Upper lobe of left lung (tissue), 6 donors: ENCODE measurements at regions not wholly inside any gene's neighbourhood (a gene's known extent, or its start where the extent isn't known, plus 50 kb on each side); places are given as distances from the start of the nearest gene placed in this dataset.
A peak's percentile ranks its signal among the peaks of the same experiment; 100 is the strongest.

Source experiments
- ATAC-seq, 2 donors: fragments of 200-7000 bp; cut with Tn5 transposase; one replicate each; pipeline ENCODE4 v1.9.1; 2022; ENCODE audit warnings: mild to moderate bottlenecking in 2 of 2, moderate library complexity in 2 of 2; ENCODE audit not compliant: low FRiP score in 2 of 2
- DNase-seq, 2 donors: peaks; one replicate each; pipeline ENCODE4 v3.0.0-alpha.2; 2019 to 2020
- H3K27ac ChIP-seq, 4 donors: fragments of 200-600 bp; sonication (generic); one replicate each; pipeline ENCODE4 v1.5.1; 2016 to 2019
- H3K27me3 ChIP-seq, 4 donors: fragments of 200-600 bp; sonication (generic); one replicate each; pipeline ENCODE4 v1.5.1; 2017 to 2019
- H3K36me3 ChIP-seq, 4 donors: fragments of 200-600 bp; sonication (generic); one replicate each; pipeline ENCODE4 v1.5.1; 2016 to 2019
- H3K4me1 ChIP-seq, 4 donors: fragments of 200-600 bp; sonication (generic); one replicate each; pipeline ENCODE4 v1.5.1; 2018 to 2019
- H3K4me3 ChIP-seq, 4 donors: fragments of 200-600 bp; sonication (generic); one replicate each; pipeline ENCODE4 v1.5.1; 2017 to 2019; ENCODE audit warnings: mild to moderate bottlenecking in 2 of 4, moderate library complexity in 1 of 4
- H3K9me3 ChIP-seq, 4 donors: fragments of 200-600 bp; sonication (generic); one replicate each; pipeline ENCODE4 v1.5.1; 2018 to 2019
- EP300 ChIP-seq, 4 donors: sonication (generic); formaldehyde crosslinking; IDR thresholded peaks; one replicate each; pipeline ENCODE4 v1.5.1; 2017; ENCODE audit warnings: antibody characterized with exemption in 4 of 4, control low read depth in 2 of 4
- POLR2A ChIP-seq, 4 donors: fragments of 450-650 bp; IDR thresholded peaks; one replicate each; pipeline ENCODE4 v1.5.1; 2016 to 2017; ENCODE audit warnings: antibody characterized with exemption in 4 of 4, mild to moderate bottlenecking in 2 of 4
- POLR2AphosphoS5 ChIP-seq, 2 donors: sonication (generic); formaldehyde crosslinking; IDR thresholded peaks; one replicate each; pipeline ENCODE4 v1.5.1; 2017; ENCODE audit warnings: antibody characterized with exemption in 2 of 2
- WGBS, 2 donors: methylation state at CpG; one replicate each; pipeline ENCODE4 v1.1.5; 2017 to 2018; 5-methylcytosine and 5-hydroxymethylcytosine counted together
- TF ChIP-seq, protein P1 (sequence below), 6 experiments: fragments of 450-650 bp in 4 of 6; fragments of 200-600 bp in 2 of 6; sonication (generic) in 2 of 6; IDR thresholded peaks; one replicate each; pipeline ENCODE4 v1.5.1; 2016 to 2019; ENCODE audit warnings: antibody characterized with exemption in 6 of 6
- donor health status: DM: no; HTN: no; CAD: no; lungs with moderate emphysema.
- donor health status: DM: no; HTN: yes; CAD: no; lungs with severe emphysema.

DNA sequence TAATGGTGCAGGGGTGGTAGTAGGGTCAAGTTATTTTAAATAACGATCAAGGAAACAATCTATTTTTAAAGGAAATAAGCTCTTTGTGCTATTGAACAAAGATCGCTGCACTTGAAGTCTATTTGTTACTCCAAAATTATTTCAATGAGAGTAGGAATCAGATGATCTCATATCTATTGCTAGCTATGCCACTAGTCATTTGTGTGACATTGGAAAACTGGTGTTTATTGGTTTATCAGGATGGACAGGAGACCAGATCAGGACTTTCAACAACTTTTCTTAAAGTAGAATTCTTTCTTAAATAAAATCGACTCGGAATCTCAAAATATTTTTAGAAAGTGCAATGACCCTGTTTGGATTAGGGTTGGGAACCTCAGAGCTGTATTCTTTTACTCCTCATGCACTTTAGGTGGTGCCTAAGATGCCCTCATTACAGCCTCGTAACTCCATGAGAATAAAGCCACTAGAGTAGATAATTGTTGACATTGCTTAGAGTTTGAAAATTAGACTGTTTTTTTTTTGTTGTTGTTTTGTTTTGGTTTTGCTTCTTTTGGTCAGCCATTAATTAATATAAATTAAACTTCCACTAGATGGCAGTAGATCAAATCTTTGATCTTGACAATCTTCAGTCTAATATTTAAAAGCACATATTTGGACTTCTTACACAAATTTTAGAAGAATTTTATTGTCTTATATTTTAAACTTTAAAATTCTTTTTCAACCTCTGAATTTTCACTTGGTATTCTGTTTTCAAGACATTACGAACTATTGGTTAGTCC is 352.4 kb downstream of the USP25 start:
- no peak for ATAC-seq
- TF ChIP-seq POLR2A (IDR thresholded peaks at IDR 0.05), result no peak
- TF ChIP-seq, protein P1, sequence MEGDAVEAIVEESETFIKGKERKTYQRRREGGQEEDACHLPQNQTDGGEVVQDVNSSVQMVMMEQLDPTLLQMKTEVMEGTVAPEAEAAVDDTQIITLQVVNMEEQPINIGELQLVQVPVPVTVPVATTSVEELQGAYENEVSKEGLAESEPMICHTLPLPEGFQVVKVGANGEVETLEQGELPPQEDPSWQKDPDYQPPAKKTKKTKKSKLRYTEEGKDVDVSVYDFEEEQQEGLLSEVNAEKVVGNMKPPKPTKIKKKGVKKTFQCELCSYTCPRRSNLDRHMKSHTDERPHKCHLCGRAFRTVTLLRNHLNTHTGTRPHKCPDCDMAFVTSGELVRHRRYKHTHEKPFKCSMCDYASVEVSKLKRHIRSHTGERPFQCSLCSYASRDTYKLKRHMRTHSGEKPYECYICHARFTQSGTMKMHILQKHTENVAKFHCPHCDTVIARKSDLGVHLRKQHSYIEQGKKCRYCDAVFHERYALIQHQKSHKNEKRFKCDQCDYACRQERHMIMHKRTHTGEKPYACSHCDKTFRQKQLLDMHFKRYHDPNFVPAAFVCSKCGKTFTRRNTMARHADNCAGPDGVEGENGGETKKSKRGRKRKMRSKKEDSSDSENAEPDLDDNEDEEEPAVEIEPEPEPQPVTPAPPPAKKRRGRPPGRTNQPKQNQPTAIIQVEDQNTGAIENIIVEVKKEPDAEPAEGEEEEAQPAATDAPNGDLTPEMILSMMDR (IDR thresholded peaks at IDR 0.05), result peak in 4 of 6 experiments; percentile 13 to 19 (median 18)
- Histone ChIP-seq H3K4me3 (no peak overlapping the region), H3K9me3 (no peaks in the 10 kb centered on the region), H3K27ac (no peak overlapping the region), H3K27me3 (no peaks in the 10 kb centered on the region), H3K36me3 (no peaks in the 10 kb centered on the region), H3K4me1 (no peaks in the 10 kb centered on the region)
- WGBS, 2 donors, result 43 to 52% methylated on average over 6 of the region's 6 CpGs
- DNase-seq, result no peak

DNA sequence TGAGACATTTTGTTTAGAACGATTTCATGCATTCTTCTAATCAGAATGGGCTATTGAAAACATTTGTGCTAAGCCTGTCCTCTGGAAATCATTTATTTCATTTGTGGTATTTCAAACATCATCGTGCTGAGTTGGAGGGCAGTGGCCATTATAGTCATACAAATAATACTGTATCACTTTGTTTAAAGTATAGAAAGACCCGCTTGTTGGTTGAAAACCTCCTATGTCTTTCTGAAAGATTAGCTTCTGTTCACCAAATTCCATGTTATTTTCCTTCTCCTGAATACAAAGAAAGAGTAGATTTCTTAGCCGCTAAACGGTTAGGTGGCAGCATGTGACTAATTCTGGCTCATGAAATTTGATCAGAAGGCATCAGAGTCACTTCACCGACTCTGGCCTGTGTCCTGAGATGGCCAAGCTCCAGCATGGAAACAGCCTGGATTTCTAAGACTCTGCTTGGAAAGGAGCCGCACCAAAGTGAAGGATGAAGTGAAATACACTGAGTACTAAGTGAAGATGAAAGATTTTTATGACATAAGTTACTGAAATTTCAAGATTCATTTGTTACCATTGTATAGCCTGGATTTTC is 355.1 kb downstream of the USP25 start:
- H3K4me3 ChIP-seq, result no peak overlapping the region
- H3K4me1 ChIP-seq, result no peaks in the 10 kb centered on the region
- peak in 1 of 2 donors; percentile 83 for ATAC-seq
- 79% methylated on average over 7 of the region's 7 CpGs for WGBS, 2 donors
- no peak for TF ChIP-seq POLR2AphosphoS5 (IDR thresholded peaks at IDR 0.05)
- TF ChIP-seq EP300 (IDR thresholded peaks at IDR 0.05), result no peak
- TF ChIP-seq POLR2A (IDR thresholded peaks at IDR 0.05), result no peak
- TF ChIP-seq, protein P1 (IDR thresholded peaks at IDR 0.05), result no peak
- DNase-seq, result no peak
- H3K27me3 ChIP-seq, result no peaks in the 10 kb centered on the region
- H3K27ac ChIP-seq, result peak overlapping the region in 1 of 4 donors; percentile 6
- H3K36me3 ChIP-seq, result no peaks in the 10 kb centered on the region
- no peaks in the 10 kb centered on the region for H3K9me3 ChIP-seq

DNA sequence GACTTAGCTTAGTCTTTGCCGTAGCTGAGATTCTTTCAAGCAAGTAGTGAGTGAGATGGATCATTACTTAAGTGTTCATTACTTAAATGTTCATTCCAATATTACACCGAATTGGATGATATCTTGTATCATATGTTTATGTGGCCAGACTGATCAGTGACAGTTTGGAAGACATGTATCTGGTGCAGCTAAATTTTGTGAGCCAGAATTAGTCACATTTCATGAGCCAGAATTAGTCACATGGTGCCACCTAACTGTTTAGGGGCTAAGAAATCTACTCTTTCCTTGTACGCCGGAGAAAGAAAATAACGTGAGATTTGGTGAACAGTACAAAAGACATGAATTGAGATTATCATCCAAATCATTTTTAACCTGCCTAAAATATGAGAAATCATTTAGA is 355.6 kb downstream of the USP25 start:
- Histone ChIP-seq H3K4me1 (no peaks in the 10 kb centered on the region), H3K36me3 (no peaks in the 10 kb centered on the region), H3K9me3 (no peaks in the 10 kb centered on the region), H3K27ac (peak overlapping the region in 1 of 4 donors; percentile 6), H3K27me3 (no peaks in the 10 kb centered on the region), H3K4me3 (no peak overlapping the region)
- ATAC-seq, result peak in 1 of 2 donors; percentile 47
- DNase-seq, result no peak
- WGBS, 2 donors, result 89% methylated on average over 5 of the region's 5 CpGs
- TF ChIP-seq, protein P1 (IDR thresholded peaks at IDR 0.05), result no peak
- no peak for TF ChIP-seq POLR2A (IDR thresholded peaks at IDR 0.05)
- TF ChIP-seq EP300 (IDR thresholded peaks at IDR 0.05), result no peak
- no peak for TF ChIP-seq POLR2AphosphoS5 (IDR thresholded peaks at IDR 0.05)

DNA sequence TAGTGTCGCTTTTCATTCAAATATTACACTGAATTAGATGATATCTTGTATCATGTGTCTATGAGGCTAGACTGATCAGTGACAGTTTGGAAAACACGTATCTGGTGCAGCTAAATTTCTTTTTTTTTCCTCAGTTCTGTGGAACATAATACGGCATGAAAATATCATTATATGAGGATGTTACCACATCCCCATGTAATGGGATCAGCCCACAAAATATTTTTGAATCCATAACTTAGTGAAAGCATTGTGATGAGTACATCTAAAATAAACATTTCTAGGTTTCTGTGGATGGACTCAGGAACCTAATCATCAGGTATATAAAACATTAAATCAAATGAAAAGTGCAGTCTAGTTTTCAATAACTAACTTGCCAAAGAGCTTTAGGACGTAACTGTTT is 356.3 kb downstream of the USP25 start:
- H3K4me1 ChIP-seq, result no peaks in the 10 kb centered on the region
- no peaks in the 10 kb centered on the region for H3K9me3 ChIP-seq
- H3K36me3 ChIP-seq, result no peaks in the 10 kb centered on the region
- no peaks in the 10 kb centered on the region for H3K27me3 ChIP-seq
- TF ChIP-seq, protein P1 (IDR thresholded peaks at IDR 0.05), result no peak
- TF ChIP-seq POLR2A (IDR thresholded peaks at IDR 0.05), result no peak
- TF ChIP-seq EP300 (IDR thresholded peaks at IDR 0.05), result no peak
- no peak for TF ChIP-seq POLR2AphosphoS5 (IDR thresholded peaks at IDR 0.05)
- ATAC-seq (no peak), DNase-seq (no peak)
- H3K27ac ChIP-seq, result no peak overlapping the region
- no peak overlapping the region for H3K4me3 ChIP-seq
- 84% methylated on average over 4 of the region's 4 CpGs for WGBS, 2 donors

DNA sequence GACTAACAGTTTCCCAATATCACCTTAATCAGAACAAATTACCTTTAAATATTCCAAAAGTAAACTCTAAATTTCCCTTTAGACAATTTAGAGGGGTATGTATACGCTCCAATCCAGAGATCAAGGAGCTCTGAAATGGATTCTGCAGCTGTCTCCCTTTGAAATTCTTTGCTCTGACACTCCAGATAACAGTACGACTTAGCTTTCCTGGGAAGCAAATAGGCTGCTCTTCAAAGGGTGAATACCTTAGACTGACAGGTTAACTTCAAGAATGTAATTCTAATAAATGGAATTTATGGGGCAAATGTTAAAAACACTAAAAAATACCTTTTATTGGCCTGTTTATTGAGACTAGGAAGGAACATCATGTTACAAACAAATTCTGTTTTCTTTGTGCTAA is 357.2 kb downstream of the USP25 start:
- Histone ChIP-seq H3K9me3 (no peaks in the 10 kb centered on the region), H3K27me3 (no peaks in the 10 kb centered on the region), H3K4me3 (no peak overlapping the region), H3K27ac (no peak overlapping the region), H3K4me1 (no peaks in the 10 kb centered on the region), H3K36me3 (no peaks in the 10 kb centered on the region)
- TF ChIP-seq POLR2AphosphoS5 (IDR thresholded peaks at IDR 0.05) (no peak), POLR2A (IDR thresholded peaks at IDR 0.05) (no peak), EP300 (IDR thresholded peaks at IDR 0.05) (no peak)
- 68 to 79% methylated on average over 2 of the region's 2 CpGs for WGBS, 2 donors
- DNase-seq (no peak), ATAC-seq (no peak)
